DND-41 (cell line): ENCODE measurements at regions not wholly inside any gene's neighbourhood (a gene's known extent, or its start where the extent isn't known, plus 50 kb on each side); places are given as distances from the start of the nearest gene placed in this dataset.

ENCODE experiments used
- ATAC-seq: fragments of 200-7000 bp; cut with Tn5 transposase; 3 replicates; pipeline ENCODE4 v1.9.1; 2021; ENCODE audit warnings: low read depth; ENCODE audit not compliant: insufficient read depth
- DNase-seq: peaks from one replicate; pipeline ENCODE4 v3.0.0-alpha.2; 2020
- H2AFZ ChIP-seq: 2 replicates; pipeline ENCODE4 v1.6.0; 2012; ENCODE audit warnings: low read depth, low read length
- H3K27ac ChIP-seq: 2 replicates; pipeline ENCODE4 v1.5.1; 2012; ENCODE audit warnings: low read length, inconsistent platforms
- H3K27me3 ChIP-seq: fragments of 200-600 bp; sonication (generic); 2 replicates; pipeline ENCODE4 v1.6.0; 2012; ENCODE audit warnings: low read length, mild to moderate bottlenecking, inconsistent platforms; ENCODE audit not compliant: insufficient read depth, poor library complexity
- H3K36me3 ChIP-seq: 2 replicates; pipeline ENCODE4 v1.5.1; 2012; ENCODE audit warnings: low read length, inconsistent platforms; ENCODE audit not compliant: insufficient read depth
- H3K4me1 ChIP-seq: 2 replicates; pipeline ENCODE4 v1.5.1; 2012; ENCODE audit warnings: mild to moderate bottlenecking, low read length; ENCODE audit not compliant: insufficient read depth
- H3K4me2 ChIP-seq: 2 replicates; pipeline ENCODE4 v1.6.0; 2012; ENCODE audit warnings: mild to moderate bottlenecking, moderate library complexity, low read length, inconsistent platforms; ENCODE audit not compliant: insufficient read depth
- H3K4me3 ChIP-seq, 2 experiments: fragments of 200-600 bp in 1 of 2; shearing (Covaris generic) in 1 of 2; 2 replicates each; pipeline ENCODE4 v1.5.1; 2012 to 2016; ENCODE audit warnings: inconsistent platforms in 2 of 2, low read length in 2 of 2, mild to moderate bottlenecking in 2 of 2, low read depth in 1 of 2, moderate library complexity in 1 of 2
- H3K79me2 ChIP-seq: 2 replicates; pipeline ENCODE4 v1.6.0; 2012; ENCODE audit warnings: low read length, inconsistent platforms; ENCODE audit not compliant: insufficient read depth
- H3K9ac ChIP-seq: 2 replicates; pipeline ENCODE4 v1.6.0; 2012; ENCODE audit warnings: low read depth, mild to moderate bottlenecking, inconsistent platforms, low read length, moderate library complexity
- H3K9me3 ChIP-seq: 2 replicates; pipeline ENCODE4 v1.5.1; 2012; ENCODE audit warnings: low read length, moderate library complexity, mild to moderate bottlenecking, inconsistent platforms; ENCODE audit not compliant: insufficient read depth, severe bottlenecking
- H4K20me1 ChIP-seq: 2 replicates; pipeline ENCODE4 v1.6.0; 2012; ENCODE audit warnings: low read length; ENCODE audit not compliant: insufficient read depth
- EZH2 ChIP-seq: IDR thresholded peaks from 3 replicates; pipeline ENCODE4 v1.6.1; 2012; ENCODE audit warnings: borderline replicate concordance, low read depth, mild to moderate bottlenecking, moderate library complexity, low read length, inconsistent platforms; ENCODE audit not compliant: severe bottlenecking
- TF ChIP-seq, protein P1 (sequence below): IDR thresholded peaks from 2 replicates; pipeline ENCODE4 v1.5.1; 2012; ENCODE audit warnings: borderline replicate concordance, low read length, moderate library complexity, mild to moderate bottlenecking; ENCODE audit not compliant: poor library complexity, severe bottlenecking; ENCODE audit errors: extremely low read depth

GRCh38 chr4:188408244-188409030 lies 269.2 kb downstream of the TRIML1 start:
- Histone ChIP-seq H3K79me2 (no peaks in the 10 kb centered on the region), H3K9ac (no peak overlapping the region), H3K4me2 (no peak overlapping the region), H3K27me3 (no peaks in the 10 kb centered on the region), H3K4me3 (no peak overlapping the region), H2AFZ (no peak overlapping the region), H3K4me1 (no peaks in the 10 kb centered on the region), H3K27ac (no peak overlapping the region), H3K36me3 (no peaks in the 10 kb centered on the region), H3K9me3 (peaks cover 7% of the 10 kb centered on the region), H4K20me1 (no peaks in the 10 kb centered on the region)
- DNase-seq (no peak), ATAC-seq (no peak)
- no peak for TF ChIP-seq EZH2
- TF ChIP-seq, protein P1, sequence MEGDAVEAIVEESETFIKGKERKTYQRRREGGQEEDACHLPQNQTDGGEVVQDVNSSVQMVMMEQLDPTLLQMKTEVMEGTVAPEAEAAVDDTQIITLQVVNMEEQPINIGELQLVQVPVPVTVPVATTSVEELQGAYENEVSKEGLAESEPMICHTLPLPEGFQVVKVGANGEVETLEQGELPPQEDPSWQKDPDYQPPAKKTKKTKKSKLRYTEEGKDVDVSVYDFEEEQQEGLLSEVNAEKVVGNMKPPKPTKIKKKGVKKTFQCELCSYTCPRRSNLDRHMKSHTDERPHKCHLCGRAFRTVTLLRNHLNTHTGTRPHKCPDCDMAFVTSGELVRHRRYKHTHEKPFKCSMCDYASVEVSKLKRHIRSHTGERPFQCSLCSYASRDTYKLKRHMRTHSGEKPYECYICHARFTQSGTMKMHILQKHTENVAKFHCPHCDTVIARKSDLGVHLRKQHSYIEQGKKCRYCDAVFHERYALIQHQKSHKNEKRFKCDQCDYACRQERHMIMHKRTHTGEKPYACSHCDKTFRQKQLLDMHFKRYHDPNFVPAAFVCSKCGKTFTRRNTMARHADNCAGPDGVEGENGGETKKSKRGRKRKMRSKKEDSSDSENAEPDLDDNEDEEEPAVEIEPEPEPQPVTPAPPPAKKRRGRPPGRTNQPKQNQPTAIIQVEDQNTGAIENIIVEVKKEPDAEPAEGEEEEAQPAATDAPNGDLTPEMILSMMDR, result no peak

- Histone ChIP-seq H3K27me3 (no peaks in the 10 kb centered on the region), H3K4me2 (no peak overlapping the region), H3K4me3 (no peak overlapping the region), H4K20me1 (no peaks in the 10 kb centered on the region), H3K9ac (no peak overlapping the region), H3K79me2 (no peaks in the 10 kb centered on the region), H3K36me3 (no peaks in the 10 kb centered on the region), H3K4me1 (no peaks in the 10 kb centered on the region), H3K9me3 (peaks cover 7% of the 10 kb centered on the region), H3K27ac (no peak overlapping the region), H2AFZ (no peak overlapping the region)
- no peak for ATAC-seq
- no peak for TF ChIP-seq EZH2
- TF ChIP-seq, protein P1, result no peak
- DNase-seq, result no peak
These were observed 270.6 kb downstream of the TRIML1 start for GRCh38 chr4:188409851-188410250.

GRCh38 chr4:188411805-188412204 lies 272.6 kb downstream of the TRIML1 start:
- Histone ChIP-seq H3K9ac (no peak overlapping the region), H3K4me1 (no peaks in the 10 kb centered on the region), H3K27me3 (no peaks in the 10 kb centered on the region), H3K27ac (no peak overlapping the region), H3K36me3 (no peaks in the 10 kb centered on the region), H3K79me2 (no peaks in the 10 kb centered on the region), H4K20me1 (no peaks in the 10 kb centered on the region), H3K4me2 (no peak overlapping the region), H2AFZ (no peak overlapping the region), H3K9me3 (peaks cover 4% of the 10 kb centered on the region), H3K4me3 (no peak overlapping the region)
- no peak for ATAC-seq
- TF ChIP-seq, protein P1, result no peak
- TF ChIP-seq EZH2, result no peak
- DNase-seq, result no peak
